Spinal cord (tissue), 9 donors: ENCODE measurements at regions not wholly inside any gene's neighbourhood (a gene's known extent, or its start where the extent isn't known, plus 50 kb on each side); places are given as distances from the start of the nearest gene placed in this dataset.
A peak's percentile ranks its signal among the peaks of the same experiment; 100 is the strongest.

Experiments
- DNase-seq, 6 donors: peaks; one replicate each; pipeline versions ENCODE4 v3.0.0 to v3.0.0-alpha.2; 2013 to 2015; ENCODE audit warnings: low spot score in 6 of 6, low read depth in 4 of 6
- H3K27ac ChIP-seq: one replicate; pipeline ENCODE4 v1.5.1; 2013; ENCODE audit warnings: low read depth, low read length, control low read depth
- H3K27me3 ChIP-seq: one replicate; pipeline ENCODE4 v1.6.1; 2013; ENCODE audit warnings: low read length; ENCODE audit not compliant: control insufficient read depth, insufficient read depth
- H3K36me3 ChIP-seq: one replicate; pipeline ENCODE4 v1.6.1; 2013; ENCODE audit warnings: low read length; ENCODE audit not compliant: control insufficient read depth, insufficient read depth
- H3K4me1 ChIP-seq: one replicate; pipeline ENCODE4 v1.6.1; 2013; ENCODE audit warnings: low read length; ENCODE audit not compliant: control insufficient read depth, insufficient read depth
- H3K4me3 ChIP-seq: one replicate; pipeline ENCODE4 v1.5.1; 2013; ENCODE audit warnings: low read depth, low read length, control low read depth
- H3K9me3 ChIP-seq: one replicate; pipeline ENCODE4 v1.6.1; 2013; ENCODE audit warnings: low read length; ENCODE audit not compliant: control insufficient read depth, insufficient read depth
- whole genome bisulfite sequencing: methylation state at CpG from one replicate; pipeline ENCODE4 v1.1.5; 2013; ENCODE audit warnings: missing lambda C conversion rate; ENCODE audit not compliant: insufficient coverage; 5-methylcytosine and 5-hydroxymethylcytosine counted together
- donor health status: healthy.

DNA sequence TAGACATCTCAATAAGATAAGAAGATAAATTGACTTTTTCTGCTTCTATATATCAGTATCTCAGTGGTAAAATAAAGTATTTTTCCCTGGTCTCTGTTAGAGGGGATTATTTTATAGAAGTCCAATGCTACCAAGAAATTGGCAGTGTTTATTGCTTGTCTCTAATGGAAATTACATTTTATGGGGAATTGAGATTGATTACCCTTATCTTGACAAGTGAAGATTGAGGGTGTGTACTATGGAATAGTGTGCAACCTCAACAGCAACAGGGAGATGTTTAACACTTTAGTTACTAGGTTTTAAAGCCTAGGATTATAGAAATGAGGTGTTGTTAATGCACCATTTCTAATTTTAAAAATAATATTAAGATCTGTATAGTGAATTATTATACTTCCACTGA, 154.8 kb upstream of the ROBO1 start:
- Histone ChIP-seq H3K27me3 (no peaks in the 10 kb centered on the region), H3K9me3 (no peaks in the 10 kb centered on the region), H3K27ac (no peak overlapping the region), H3K4me3 (no peak overlapping the region), H3K4me1 (no peaks in the 10 kb centered on the region), H3K36me3 (no peaks in the 10 kb centered on the region)
- DNase-seq = peak in 1 of 6 donors; percentile 25

DNA sequence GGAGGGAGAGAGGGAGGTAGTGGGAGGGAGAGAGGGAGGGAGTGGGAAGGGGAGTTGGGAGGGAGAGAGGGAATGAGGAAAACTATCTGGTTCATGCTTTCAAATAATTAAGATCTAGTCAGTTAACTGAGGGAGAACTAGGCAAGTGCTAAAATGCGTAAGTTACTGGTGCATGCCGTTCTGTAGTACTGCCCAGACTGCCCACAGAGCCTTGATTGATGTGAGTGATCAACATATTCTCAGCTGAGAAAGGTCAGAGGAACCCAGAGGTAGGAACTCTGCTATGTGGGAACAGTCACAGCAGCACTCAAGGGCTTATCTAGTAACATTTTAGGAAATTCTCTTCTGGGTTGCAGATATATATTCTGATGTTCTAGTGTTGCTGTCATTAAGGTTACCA, 149.8 kb upstream of the ROBO1 start:
- no peaks in the 10 kb centered on the region for H3K27me3 ChIP-seq
- H3K9me3 ChIP-seq = no peaks in the 10 kb centered on the region
- DNase-seq = no peak
- H3K36me3 ChIP-seq = no peaks in the 10 kb centered on the region
- H3K4me1 ChIP-seq = no peaks in the 10 kb centered on the region
- no peak overlapping the region for H3K4me3 ChIP-seq
- no peak overlapping the region for H3K27ac ChIP-seq
- WGBS = 8% methylated on average over 2 of the region's 2 CpGs

DNA sequence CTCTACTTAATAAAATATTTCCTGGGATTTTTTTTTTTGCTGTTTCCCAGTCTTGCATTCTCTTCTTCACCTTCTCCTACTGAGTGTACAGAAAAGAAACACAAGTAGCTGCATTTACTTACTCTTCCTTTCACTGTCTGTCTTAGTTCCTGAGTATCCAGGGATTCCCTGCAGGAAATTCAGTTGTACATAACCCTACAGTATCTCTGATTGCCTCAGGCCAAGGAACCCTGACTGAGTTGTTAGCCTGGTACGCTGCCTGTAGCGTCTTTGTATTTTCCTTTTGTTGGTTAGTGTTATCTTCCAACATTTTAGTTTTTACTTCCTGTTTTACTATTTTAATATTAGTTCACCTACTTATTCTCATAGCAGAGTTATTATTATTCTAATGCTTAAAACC, 142.5 kb upstream of the ROBO1 start:
- no peaks in the 10 kb centered on the region for H3K36me3 ChIP-seq

DNA sequence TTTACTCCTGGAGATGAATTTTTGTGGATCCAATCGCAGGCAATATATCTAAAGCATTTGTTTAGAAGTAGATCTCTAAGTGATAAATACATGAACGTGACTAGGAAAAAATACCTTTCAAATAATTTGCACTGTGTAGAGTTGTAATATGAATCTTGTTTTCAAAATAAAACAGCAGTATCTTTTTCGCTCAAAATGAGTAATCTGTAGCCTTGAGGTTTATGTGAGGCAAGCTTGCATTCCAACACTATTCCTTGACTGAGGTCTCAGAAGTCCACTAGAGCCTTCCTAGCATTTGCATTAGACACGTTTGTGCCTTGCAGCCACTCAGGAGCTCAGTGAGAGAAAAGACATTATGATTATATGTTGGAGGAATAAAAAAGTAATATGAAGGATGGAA, 138.3 kb upstream of the ROBO1 start:
- Histone ChIP-seq H3K27me3 (no peaks in the 10 kb centered on the region), H3K9me3 (no peaks in the 10 kb centered on the region), H3K27ac (no peak overlapping the region), H3K36me3 (no peaks in the 10 kb centered on the region), H3K4me1 (no peaks in the 10 kb centered on the region), H3K4me3 (no peak overlapping the region)
- no CpG with 5 or more reads among the region's 4 CpGs for WGBS
- DNase-seq = peak in 1 of 6 donors; percentile 44

More for the DNA sequence above, 142.5 kb upstream of the ROBO1 start:
- no peak for DNase-seq
- Histone ChIP-seq H3K4me1 (no peaks in the 10 kb centered on the region), H3K27me3 (no peaks in the 10 kb centered on the region), H3K27ac (no peak overlapping the region), H3K4me3 (no peak overlapping the region), H3K9me3 (no peaks in the 10 kb centered on the region)
- WGBS = no CpG with 5 or more reads among the region's 2 CpGs

DNA sequence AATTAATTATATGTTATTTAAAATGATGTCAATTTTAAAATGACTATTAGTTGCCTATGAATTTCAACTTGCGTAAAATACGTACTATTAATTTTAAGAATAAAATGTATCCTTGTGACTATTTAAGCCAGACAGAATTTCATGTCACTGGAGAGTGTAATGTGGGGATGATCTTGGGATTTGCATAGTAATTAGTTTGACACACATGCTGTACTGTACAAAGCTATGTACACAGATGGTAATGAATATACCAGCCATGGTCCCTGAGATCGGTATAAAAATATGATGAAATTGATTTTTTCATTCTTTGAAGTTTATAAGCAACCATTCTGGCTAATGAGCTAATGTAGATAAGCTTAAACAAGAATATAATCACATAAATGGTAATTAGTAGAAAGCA, 134.4 kb upstream of the ROBO1 start:
- Histone ChIP-seq H3K4me1 (no peaks in the 10 kb centered on the region), H3K27me3 (no peaks in the 10 kb centered on the region), H3K27ac (no peak overlapping the region), H3K9me3 (no peaks in the 10 kb centered on the region), H3K4me3 (no peak overlapping the region), H3K36me3 (no peaks in the 10 kb centered on the region)
- peak in 1 of 6 donors; percentile 10 for DNase-seq
- WGBS = no CpG with 5 or more reads among the region's 3 CpGs

DNA sequence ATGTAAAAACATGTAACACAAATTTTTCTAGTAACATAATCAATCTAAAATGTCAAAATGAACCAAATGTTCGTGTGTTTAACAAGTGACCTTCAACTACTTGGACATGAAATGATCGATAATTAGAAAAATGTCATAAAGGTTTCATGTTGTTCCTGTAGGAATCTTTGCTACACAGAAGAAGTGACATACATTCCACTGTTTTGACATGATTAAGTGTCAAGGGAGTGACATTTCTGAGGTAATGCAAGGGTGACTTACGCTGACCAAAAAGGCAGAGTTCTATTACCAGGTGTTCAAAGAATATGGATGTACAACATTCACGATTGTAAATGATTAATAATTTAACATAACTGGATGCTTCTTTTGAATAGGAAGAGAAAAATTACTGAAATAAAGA, 131.1 kb upstream of the ROBO1 start:
- Histone ChIP-seq H3K9me3 (no peaks in the 10 kb centered on the region), H3K4me1 (no peaks in the 10 kb centered on the region), H3K4me3 (no peak overlapping the region), H3K36me3 (no peaks in the 10 kb centered on the region), H3K27me3 (no peaks in the 10 kb centered on the region), H3K27ac (no peak overlapping the region)
- WGBS = 100% methylated on average over 1 of the region's 4 CpGs
- DNase-seq = no peak

DNA sequence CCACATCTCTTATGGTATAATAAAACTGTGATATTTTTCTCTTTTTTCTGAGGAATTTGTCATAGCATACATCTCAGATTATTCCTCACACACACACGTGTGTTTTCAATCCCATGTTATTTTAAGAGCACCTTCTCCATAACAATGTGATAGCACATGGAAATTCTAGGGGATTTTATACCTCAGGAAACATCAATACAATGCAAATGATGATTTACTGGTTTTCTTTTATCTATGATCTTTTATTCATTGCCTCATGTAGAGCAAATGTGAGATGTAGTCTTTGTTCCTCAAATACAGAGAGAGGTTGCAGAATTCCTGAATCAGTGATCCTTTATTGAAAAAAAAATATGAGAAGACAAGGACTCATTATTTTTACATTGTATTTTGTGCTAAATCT, 128.3 kb upstream of the ROBO1 start:
- Histone ChIP-seq H3K27ac (no peak overlapping the region), H3K36me3 (no peaks in the 10 kb centered on the region), H3K4me1 (no peaks in the 10 kb centered on the region), H3K4me3 (no peak overlapping the region), H3K9me3 (no peaks in the 10 kb centered on the region), H3K27me3 (no peaks in the 10 kb centered on the region)
- no peak for DNase-seq
- no CpG with 5 or more reads among the region's 1 CpG for WGBS

DNA sequence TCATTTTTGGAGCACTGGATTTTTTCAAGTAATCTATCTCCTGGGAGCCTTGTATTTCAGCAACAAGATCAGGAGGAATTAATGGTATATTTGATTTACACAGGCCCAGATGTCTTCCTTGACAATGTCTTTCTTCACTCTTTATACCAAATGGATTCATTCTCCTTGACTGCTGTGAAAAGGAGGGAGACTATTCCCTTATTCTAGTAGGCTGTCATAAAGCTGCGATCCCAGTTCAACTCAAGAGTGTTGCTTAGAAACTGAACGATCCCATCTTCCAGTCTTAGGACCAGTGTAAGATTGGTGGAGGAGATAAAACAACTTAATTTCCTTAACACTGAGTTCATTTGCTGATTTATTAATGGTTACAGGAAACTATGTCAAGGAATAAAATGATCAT, 119.4 kb upstream of the ROBO1 start:
- Histone ChIP-seq H3K36me3 (no peaks in the 10 kb centered on the region), H3K4me1 (no peaks in the 10 kb centered on the region), H3K27ac (no peak overlapping the region), H3K27me3 (no peaks in the 10 kb centered on the region), H3K9me3 (no peaks in the 10 kb centered on the region), H3K4me3 (no peak overlapping the region)
- DNase-seq = peak in 1 of 6 donors; percentile 36
- WGBS = no CpG with 5 or more reads among the region's 2 CpGs

DNA sequence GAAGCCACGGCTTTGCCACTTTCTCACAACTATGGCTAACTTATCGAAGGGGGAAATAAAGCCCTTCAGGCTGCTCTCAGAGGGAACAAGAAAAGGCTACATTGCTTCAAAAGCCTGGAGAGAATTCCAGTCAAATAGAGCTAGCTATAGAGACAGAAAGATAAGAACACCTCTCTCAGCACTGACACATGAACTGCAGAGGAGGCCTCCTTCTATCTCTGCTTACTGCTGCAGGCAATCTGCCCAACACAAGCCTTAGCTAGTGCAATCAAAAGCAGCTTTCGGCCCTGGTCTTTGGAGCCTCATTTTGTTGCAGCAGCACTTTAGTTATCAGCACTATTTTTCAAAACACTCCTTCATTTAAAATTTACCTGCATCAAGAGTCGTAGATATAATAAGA, 118.4 kb upstream of the ROBO1 start:
- Histone ChIP-seq H3K27ac (no peak overlapping the region), H3K4me3 (no peak overlapping the region)
- DNase-seq = peak in 2 of 6 donors; percentile 48 to 55

DNA sequence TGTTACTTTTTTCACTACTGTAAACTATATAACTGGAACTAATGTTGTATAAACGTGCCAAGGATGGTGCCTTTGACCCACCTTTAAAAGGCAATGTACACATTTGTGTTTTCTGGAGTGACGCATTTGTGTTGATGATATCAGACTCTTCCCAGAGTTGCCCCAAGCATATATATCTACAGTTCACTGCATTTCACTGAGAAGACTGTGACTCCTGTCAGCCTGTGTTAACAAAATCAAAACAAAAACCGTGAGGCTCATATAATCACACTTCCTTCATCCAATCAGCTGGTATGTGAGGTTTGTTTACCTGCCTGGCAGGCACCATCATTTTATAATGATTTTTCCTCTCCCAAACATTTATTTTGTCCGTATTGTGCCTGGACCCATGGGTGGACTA, 117.6 kb upstream of the ROBO1 start:
- H3K9me3 ChIP-seq = no peaks in the 10 kb centered on the region
- DNase-seq = no peak
- no CpG with 5 or more reads among the region's 4 CpGs for WGBS
- H3K27ac ChIP-seq = no peak overlapping the region
- H3K27me3 ChIP-seq = no peaks in the 10 kb centered on the region
- H3K4me1 ChIP-seq = no peaks in the 10 kb centered on the region
- no peaks in the 10 kb centered on the region for H3K36me3 ChIP-seq
- no peak overlapping the region for H3K4me3 ChIP-seq

More for the DNA sequence above, 118.4 kb upstream of the ROBO1 start:
- H3K9me3 ChIP-seq = no peaks in the 10 kb centered on the region
- no peaks in the 10 kb centered on the region for H3K36me3 ChIP-seq
- H3K27me3 ChIP-seq = no peaks in the 10 kb centered on the region
- WGBS = 60% methylated on average over 1 of the region's 4 CpGs
- H3K4me1 ChIP-seq = no peaks in the 10 kb centered on the region
